HepG2 (cell line): ENCODE measurements at regions not wholly inside any gene's neighbourhood (a gene's known extent, or its start where the extent isn't known, plus 50 kb on each side); places are given as distances from the start of the nearest gene placed in this dataset.

Source experiments
- FOXA1 ChIP-seq, 2 experiments: fragments of 450-650 bp in 1 of 2; sonication (generic) in 1 of 2; formaldehyde crosslinking in 1 of 2; IDR thresholded peaks; 2 replicates each; pipeline versions ENCODE4 v1.4.0 to v1.6.1; 2016 to 2020; ENCODE audit warnings: missing genetic modification reagents in 1 of 2
- MZF1 ChIP-seq: sonication (generic); formaldehyde crosslinking; IDR thresholded peaks from 2 replicates; pipeline ENCODE4 v1.8.1; 2023; ENCODE audit warnings: mild to moderate bottlenecking, missing genetic modification reagents, borderline replicate concordance
- PLRG1 ChIP-seq: fragments of 450-650 bp; conservative IDR thresholded peaks from 2 replicates; pipeline ENCODE4 v1.6.1; 2016
- TCF12 ChIP-seq, 2 experiments: fragments of 450-650 bp in 1 of 2; sonication (generic) in 1 of 2; formaldehyde crosslinking in 1 of 2; IDR thresholded peaks; 2 replicates each; pipeline versions ENCODE4 v1.6.1 to v1.8.0; 2017 to 2022; ENCODE audit warnings: antibody characterized with exemption in 1 of 2, mild to moderate bottlenecking in 1 of 2, missing genetic modification reagents in 1 of 2, moderate library complexity in 1 of 2
- TF ChIP-seq, protein P1 (sequence below): sonication (generic); formaldehyde crosslinking; IDR thresholded peaks from 2 replicates; pipeline ENCODE4 v1.4.0; 2020; ENCODE audit warnings: missing genetic modification reagents

- TF ChIP-seq PLRG1 (no peak), FOXA1 (IDR thresholded peaks at IDR 0.05) (no peak), FOXA1 (CRISPR knock-in tag; IDR thresholded peaks at IDR 0.05) (no peak), TCF12 (IDR thresholded peaks at IDR 0.05) (no peak), TCF12 (CRISPR knock-in tag; IDR thresholded peaks at IDR 0.05) (no peak), MZF1 (CRISPR knock-in tag) (no peak)
- TF ChIP-seq, protein P1, sequence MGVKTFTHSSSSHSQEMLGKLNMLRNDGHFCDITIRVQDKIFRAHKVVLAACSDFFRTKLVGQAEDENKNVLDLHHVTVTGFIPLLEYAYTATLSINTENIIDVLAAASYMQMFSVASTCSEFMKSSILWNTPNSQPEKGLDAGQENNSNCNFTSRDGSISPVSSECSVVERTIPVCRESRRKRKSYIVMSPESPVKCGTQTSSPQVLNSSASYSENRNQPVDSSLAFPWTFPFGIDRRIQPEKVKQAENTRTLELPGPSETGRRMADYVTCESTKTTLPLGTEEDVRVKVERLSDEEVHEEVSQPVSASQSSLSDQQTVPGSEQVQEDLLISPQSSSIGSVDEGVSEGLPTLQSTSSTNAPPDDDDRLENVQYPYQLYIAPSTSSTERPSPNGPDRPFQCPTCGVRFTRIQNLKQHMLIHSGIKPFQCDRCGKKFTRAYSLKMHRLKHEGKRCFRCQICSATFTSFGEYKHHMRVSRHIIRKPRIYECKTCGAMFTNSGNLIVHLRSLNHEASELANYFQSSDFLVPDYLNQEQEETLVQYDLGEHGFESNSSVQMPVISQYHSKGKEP (CRISPR knock-in tag) = no peak
Observed at GRCh38 chr9:129332581-129332980, 154.5 kb upstream of the IER5L start.
